K562 (cell line): ENCODE measurements at regions not wholly inside any gene's neighbourhood (a gene's known extent, or its start where the extent isn't known, plus 50 kb on each side); places are given as distances from the start of the nearest gene placed in this dataset.

ENCODE experiments used
- ATAC-seq: fragments of 200-7000 bp; cut with Tn5 transposase; 3 replicates; pipeline ENCODE4 v1.9.1; 2020; ENCODE audit warnings: moderate library complexity
- BruUV-seq: library from RNA; stranded (reverse); fragments of 400-500 nt; replicated peaks from 2 replicates; lab custom pipeline; 2021; lab: Mats Ljungman, UMichigan
- CTCF ChIA-PET: fragments of 300-600 bp; formaldehyde crosslinking; extraction: SDS; loops from one replicate; lab custom pipeline; 2021; ENCODE audit warnings: low intra/inter-chr PET ratio; lab: Yijun Ruan, JAX
- POLR2A ChIA-PET: fragments of 300-600, 350-650 bp; sonication (Branson Sonifier 250); formaldehyde crosslinking; extraction: SDS; loops from one replicate; lab custom pipeline; 2021; ENCODE audit warnings: antibody characterized with exemption, inconsistent platforms; lab: Yijun Ruan, JAX
- DNase-seq, 4 experiments: peaks; one replicate each; pipeline versions ENCODE4 v3.0.0 to v3.0.0-alpha.2; 2011 to 2018; ENCODE audit warnings: low spot score in 3 of 4, mixed read lengths in 3 of 4; ENCODE audit errors: extremely low read depth in 1 of 4
- FAIRE-seq: peaks from 2 replicates; lab custom pipeline; 2011; peaks lifted over from hg19 to GRCh38; lab: Jason Lieb, UNC
- H2AFZ ChIP-seq: 2 replicates; pipeline ENCODE4 v1.6.0; 2011; ENCODE audit warnings: low read depth, low read length, control low read depth, inconsistent platforms
- H3K27ac ChIP-seq: fragments of 200-600 bp; 3 replicates; pipeline ENCODE4 v1.8.0; 2011; ENCODE audit warnings: low read depth, mild to moderate bottlenecking, control low read depth, inconsistent platforms, low read length, moderate library complexity, mixed read lengths; ENCODE audit errors: extremely low read depth
- H3K27me3 ChIP-seq, 2 experiments: fragments of 300-600 bp in 1 of 2; 2 replicates in 1 of 2; 3 replicates in 1 of 2; pipeline versions ENCODE4 v1.6.0 to v1.8.0; 2011; ENCODE audit warnings: inconsistent platforms in 2 of 2, low read length in 2 of 2, mild to moderate bottlenecking in 1 of 2, mixed read lengths in 1 of 2, moderate library complexity in 1 of 2; ENCODE audit not compliant: control insufficient read depth in 2 of 2, insufficient read depth in 2 of 2
- H3K36me3 ChIP-seq: fragments of 300-600 bp; 3 replicates; pipeline ENCODE4 v1.8.0; 2011; ENCODE audit warnings: mild to moderate bottlenecking, low read length, inconsistent platforms; ENCODE audit not compliant: control insufficient read depth, insufficient read depth
- H3K4me1 ChIP-seq, 2 experiments: fragments of 200-600 bp in 1 of 2; replicated peaks in 1 of 2; 2 replicates in 1 of 2; 3 replicates in 1 of 2; pipeline versions ENCODE4 v1.5.1 to v1.8.0; 2011; ENCODE audit warnings: inconsistent platforms in 2 of 2, low read length in 2 of 2, mild to moderate bottlenecking in 1 of 2, mixed read lengths in 1 of 2, moderate library complexity in 1 of 2; ENCODE audit not compliant: control insufficient read depth in 2 of 2, insufficient read depth in 2 of 2
- H3K4me2 ChIP-seq: 2 replicates; pipeline ENCODE4 v1.6.1; 2011; ENCODE audit warnings: low read length, control low read depth, inconsistent platforms, mixed read lengths; ENCODE audit not compliant: insufficient read depth
- H3K4me3 ChIP-seq: fragments of 200-600 bp; sonication (generic), shearing (Covaris generic); 2 replicates; pipeline ENCODE4 v1.5.1; 2016; ENCODE audit warnings: control low read depth, inconsistent platforms
- H3K79me2 ChIP-seq: fragments of 200-600 bp; 3 replicates; pipeline ENCODE4 v1.8.0; 2011; ENCODE audit warnings: low read length, inconsistent platforms; ENCODE audit not compliant: control insufficient read depth, insufficient read depth
- H3K9ac ChIP-seq, 2 experiments: 2 replicates each; pipeline versions ENCODE4 v1.6.0 to v1.6.1; 2011; ENCODE audit warnings: low read depth in 2 of 2, low read length in 2 of 2, control low read depth in 1 of 2, inconsistent platforms in 1 of 2, mild to moderate bottlenecking in 1 of 2, mixed read lengths in 1 of 2; ENCODE audit not compliant: insufficient read depth in 1 of 2
- H3K9me1 ChIP-seq: one replicate; pipeline ENCODE4 v1.6.0; 2011; ENCODE audit warnings: inconsistent platforms, mild to moderate bottlenecking, low read length, moderate library complexity; ENCODE audit not compliant: control insufficient read depth, insufficient read depth
- H3K9me3 ChIP-seq: replicated peaks from 2 replicates; pipeline ENCODE4 v1.5.1; 2011; ENCODE audit warnings: low read depth, low read length, inconsistent platforms; ENCODE audit not compliant: control insufficient read depth, insufficient read depth
- H4K20me1 ChIP-seq: replicated peaks from 2 replicates; pipeline ENCODE4 v1.6.1; 2011; ENCODE audit warnings: low read length, inconsistent platforms, mixed read lengths; ENCODE audit not compliant: control insufficient read depth, insufficient read depth
- ASH1L ChIP-seq: fragments of 450-650 bp; IDR thresholded peaks from 2 replicates; pipeline ENCODE4 v1.6.1; 2018; ENCODE audit warnings: borderline replicate concordance, mild to moderate bottlenecking, low read depth; ENCODE audit not compliant: partially characterized antibody
- ATF2 ChIP-seq: sonication (generic); formaldehyde crosslinking; IDR thresholded peaks from 2 replicates; pipeline ENCODE4 v1.8.1; 2022; ENCODE audit warnings: missing genetic modification reagents
- CBX5 ChIP-seq: IDR thresholded peaks from 2 replicates; pipeline ENCODE4 v1.6.1; 2014; ENCODE audit warnings: low read depth, borderline replicate concordance
- GATA2 ChIP-seq: sonication (generic); formaldehyde crosslinking; IDR thresholded peaks from 2 replicates; pipeline ENCODE4 v1.4.0; 2020; ENCODE audit warnings: mild to moderate bottlenecking, missing genetic modification reagents
- GTF2F1 ChIP-seq: IDR thresholded peaks from 2 replicates; pipeline ENCODE4 v1.6.1; 2011; ENCODE audit warnings: low read depth, low read length, improper control_type of control experiment
- TBP ChIP-seq: optimal IDR thresholded peaks from 2 replicates; pipeline ENCODE3; 2011; ENCODE audit warnings: low read depth, low read length, improper control_type of control experiment
- TCF7 ChIP-seq: sonication (generic); IDR thresholded peaks from 2 replicates; pipeline ENCODE4 v1.6.1; 2016; ENCODE audit warnings: antibody characterized with exemption, borderline replicate concordance
- TCFL5 ChIP-seq: fragments of 250-450 bp; sonication (Bioruptor Pico); conservative IDR thresholded peaks from 2 replicates; pipeline ENCODE4 v1.6.1; 2021; ENCODE audit warnings: mild to moderate bottlenecking, moderate library complexity, matching md5 sums
- TRIM28 ChIP-seq: fragments of 450-650 bp; IDR thresholded peaks from 2 replicates; pipeline ENCODE4 v1.6.1; 2017
- ZNF318 ChIP-seq, 2 experiments: fragments of 450-650 bp; IDR thresholded peaks; 2 replicates each; pipeline ENCODE4 v1.6.1; 2016; ENCODE audit warnings: mild to moderate bottlenecking in 2 of 2, borderline replicate concordance in 1 of 2, low read depth in 1 of 2, moderate library complexity in 1 of 2
- WGBS: fragments of 100-300 bp; shearing (Covaris generic); methylation state at CpG from one replicate; pipeline ENCODE4 v1.1.6; 2016; ENCODE audit warnings: low coverage, mixed read lengths; ENCODE audit not compliant: insufficient coverage; ENCODE audit errors: missing lambda C conversion rate; 5-methylcytosine and 5-hydroxymethylcytosine counted together
- in situ Hi-C: fragments of 300-500 bp; cut with MboI; formaldehyde crosslinking; loops from 4 replicates; pipeline ENCODE4 v1.15.0; 2018; ENCODE audit warnings: inconsistent platforms, mixed read lengths
- intact Hi-C: fragments of 100-400 bp; cut with micrococcal nuclease; formaldehyde crosslinking; loops from 2 replicates; pipeline ENCODE4 v1.14.2; 2022
- TF ChIP-seq, protein P1 (sequence below), 2 experiments: IDR thresholded peaks in 1 of 2; conservative IDR thresholded peaks in 1 of 2; 2 replicates each; pipeline ENCODE4 v1.6.1; 2016; ENCODE audit warnings: low read depth in 2 of 2, mild to moderate bottlenecking in 1 of 2, missing compliant biosample characterization in 1 of 2, missing genetic modification characterization in 1 of 2, moderate library complexity in 1 of 2

DNA sequence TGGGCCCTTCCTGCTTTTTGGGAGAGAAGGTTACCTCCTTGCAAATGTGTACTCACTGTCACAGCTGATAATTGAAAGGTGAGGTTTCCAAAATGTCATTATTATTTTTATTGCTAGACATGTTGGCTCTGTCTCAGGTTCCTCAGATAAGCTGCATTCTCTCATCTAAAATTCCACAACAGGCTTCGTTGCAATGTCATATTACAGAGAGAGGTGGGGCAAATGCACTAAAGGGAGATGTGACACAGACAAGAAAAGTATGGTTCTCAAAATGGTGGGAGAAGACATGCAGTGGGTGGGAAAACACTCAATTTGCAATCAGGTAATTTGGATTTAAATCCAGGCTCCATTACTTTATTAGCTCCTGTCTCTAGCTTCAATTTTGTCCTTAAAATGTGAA is 256.4 kb upstream of the POU3F2 start:
- no peaks in the 10 kb centered on the region for H3K79me2 ChIP-seq
- TF ChIP-seq ATF2 (CRISPR knock-in tag) (no peak), ASH1L (no peak), ZNF318 (IDR thresholded peaks at IDR 0.05; ENCODE audit: borderline replicate concordance in 1 of 2, low read depth in 1 of 2) (no peak), GATA2 (CRISPR knock-in tag) (no peak), TBP (no peak), TRIM28 (no peak), TCF7 (no peak), GTF2F1 (no peak), CBX5 (no peak), TCFL5 (no peak)
- TF ChIP-seq, protein P1, sequence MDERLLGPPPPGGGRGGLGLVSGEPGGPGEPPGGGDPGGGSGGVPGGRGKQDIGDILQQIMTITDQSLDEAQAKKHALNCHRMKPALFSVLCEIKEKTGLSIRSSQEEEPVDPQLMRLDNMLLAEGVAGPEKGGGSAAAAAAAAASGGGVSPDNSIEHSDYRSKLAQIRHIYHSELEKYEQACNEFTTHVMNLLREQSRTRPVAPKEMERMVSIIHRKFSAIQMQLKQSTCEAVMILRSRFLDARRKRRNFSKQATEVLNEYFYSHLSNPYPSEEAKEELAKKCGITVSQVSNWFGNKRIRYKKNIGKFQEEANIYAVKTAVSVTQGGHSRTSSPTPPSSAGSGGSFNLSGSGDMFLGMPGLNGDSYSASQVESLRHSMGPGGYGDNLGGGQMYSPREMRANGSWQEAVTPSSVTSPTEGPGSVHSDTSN (CRISPR knock-in tag; IDR thresholded peaks at IDR 0.05; ENCODE audit: low read depth), result no peak
- TF ChIP-seq, protein P1 (tag; conservative IDR thresholded peaks at IDR 0.05; ENCODE audit: low read depth), result no peak

More for the DNA sequence above, 256.4 kb upstream of the POU3F2 start:
- in situ Hi-C loops (no loop called here), intact Hi-C loops (no loop called here)
- no TSS peak for BruUV-seq
- Histone ChIP-seq H3K27ac (no peak overlapping the region), H3K4me1 (no peaks in the 10 kb centered on the region), H3K9me1 (no peaks in the 10 kb centered on the region), H3K4me2 (no peak overlapping the region), H4K20me1 (no peaks in the 10 kb centered on the region), H3K9me3 (no peaks in the 10 kb centered on the region), H3K9ac (no peak overlapping the region), H3K27me3 (no peaks in the 10 kb centered on the region), H2AFZ (no peak overlapping the region), H3K4me3 (no peak overlapping the region), H3K36me3 (no peaks in the 10 kb centered on the region)
- no peak for FAIRE-seq
- WGBS, result 0% methylated on average over 1 of the region's 1 CpG
- CTCF ChIA-PET, result no interaction called here
- DNase-seq, result no peak
- no peak for ATAC-seq
- POLR2A ChIA-PET, result interaction anchor here (0.6 kb wide), 1 partner anchor 19 kb away, joined by 3 read pairs; no protein-coding TSS in a partner anchor
